ENCODE measurements at regions not wholly inside any gene's neighbourhood (a gene's known extent, or its start where the extent isn't known, plus 50 kb on each side); places are given as distances from the start of the nearest gene placed in this dataset.

GRCh38 chrX:144709841-144710240, 537.5 kb upstream of the SPANXN1 start:
- TF ChIP-seq CTCF (IDR thresholded peaks at IDR 0.05; ENCODE audit: insufficient read depth, low read length): no peak
- DNase-seq (ENCODE audit: low read depth): no peak
- H3K4me3 ChIP-seq (ENCODE audit: low read depth, low read length): no peak overlapping the region

- no peak for TF ChIP-seq CTCF (IDR thresholded peaks at IDR 0.05; ENCODE audit: insufficient read depth, low read length)
- DNase-seq (ENCODE audit: low read depth): no peak
- H3K4me3 ChIP-seq (ENCODE audit: low read depth, low read length): no peak overlapping the region
Measured at GRCh38 chrX:144715337-144715736, 532.0 kb upstream of the SPANXN1 start.

GRCh38 chrX:144716187-144716586, 531.1 kb upstream of the SPANXN1 start:
- TF ChIP-seq CTCF (IDR thresholded peaks at IDR 0.05; ENCODE audit: insufficient read depth, low read length): no peak
- DNase-seq (ENCODE audit: low read depth): no peak
- no peak overlapping the region for H3K4me3 ChIP-seq (ENCODE audit: low read depth, low read length)

- no peak for DNase-seq (ENCODE audit: low read depth)
- no peak for TF ChIP-seq CTCF (IDR thresholded peaks at IDR 0.05; ENCODE audit: insufficient read depth, low read length)
Measured at GRCh38 chrX:144717682-144718081, 529.6 kb upstream of the SPANXN1 start.

GRCh38 chrX:144722307-144722706, 525.0 kb upstream of the SPANXN1 start:
- peak; percentile 11 for TF ChIP-seq CTCF (IDR thresholded peaks at IDR 0.05; ENCODE audit: insufficient read depth, low read length)
- DNase-seq (ENCODE audit: low read depth): no peak

More at GRCh38 chrX:144717682-144718081, 529.6 kb upstream of the SPANXN1 start:
- H3K4me3 ChIP-seq (ENCODE audit: low read depth, low read length): no peak overlapping the region

GRCh38 chrX:144730471-144730870, 516.8 kb upstream of the SPANXN1 start:
- no peak for TF ChIP-seq CTCF (IDR thresholded peaks at IDR 0.05; ENCODE audit: insufficient read depth, low read length)
- H3K4me3 ChIP-seq (ENCODE audit: low read depth, low read length): no peak overlapping the region
- DNase-seq (ENCODE audit: low read depth): peak; percentile 86

More at GRCh38 chrX:144722307-144722706, 525.0 kb upstream of the SPANXN1 start:
- H3K4me3 ChIP-seq (ENCODE audit: low read depth, low read length): no peak overlapping the region

GRCh38 chrX:144732588-144732987, 514.7 kb upstream of the SPANXN1 start:
- DNase-seq (ENCODE audit: low read depth): peak; percentile 43
- no peak overlapping the region for H3K4me3 ChIP-seq (ENCODE audit: low read depth, low read length)
- no peak for TF ChIP-seq CTCF (IDR thresholded peaks at IDR 0.05; ENCODE audit: insufficient read depth, low read length)
